Activated naive CD4-positive, alpha-beta T cell treated with anti-CD3 and anti-CD28 coated beads, Interleukin-2, amount 50 U/mL, for 24 hours (primary cell): ENCODE measurements at regions not wholly inside any gene's neighbourhood (a gene's known extent, or its start where the extent isn't known, plus 50 kb on each side); places are given as distances from the start of the nearest gene placed in this dataset.

ENCODE experiments used
- H3K27ac Mint-ChIP-seq: one replicate; pipeline ENCODE4 v1.8.0; 2021; ENCODE audit warnings: mild to moderate bottlenecking, mixed read lengths
- H3K27me3 Mint-ChIP-seq: one replicate; pipeline ENCODE4 v1.8.0; 2021; ENCODE audit warnings: mixed read lengths
- H3K36me3 Mint-ChIP-seq: one replicate; pipeline ENCODE4 v1.8.0; 2021; ENCODE audit warnings: mixed read lengths
- H3K4me1 Mint-ChIP-seq: one replicate; pipeline ENCODE4 v1.8.0; 2021; ENCODE audit warnings: mixed read lengths
- H3K4me3 Mint-ChIP-seq: one replicate; pipeline ENCODE4 v1.8.0; 2021; ENCODE audit warnings: mild to moderate bottlenecking, mixed read lengths
- H3K9me3 Mint-ChIP-seq: one replicate; pipeline ENCODE4 v1.8.0; 2021; ENCODE audit warnings: mixed read lengths

GRCh38 chrX:82208975-82209374, 1007.1 kb downstream of the SH3BGRL start:
- Mint-ChIP-seq H3K4me3 (no peak overlapping the region), H3K27ac (no peak overlapping the region), H3K36me3 (no peaks in the 10 kb centered on the region), H3K27me3 (no peaks in the 10 kb centered on the region), H3K4me1 (no peaks in the 10 kb centered on the region), H3K9me3 (no peaks in the 10 kb centered on the region)

GRCh38 chrX:82218361-82218760, 1016.5 kb downstream of the SH3BGRL start:
- Mint-ChIP-seq H3K36me3 (no peaks in the 10 kb centered on the region), H3K9me3 (no peaks in the 10 kb centered on the region), H3K27ac (no peak overlapping the region), H3K4me1 (no peaks in the 10 kb centered on the region), H3K4me3 (no peak overlapping the region), H3K27me3 (no peaks in the 10 kb centered on the region)

- Mint-ChIP-seq H3K4me3 (no peak overlapping the region), H3K27me3 (no peaks in the 10 kb centered on the region)
Observed at GRCh38 chrX:82219129-82219528, 1017.2 kb downstream of the SH3BGRL start.

GRCh38 chrX:82224961-82225360, 1023.1 kb downstream of the SH3BGRL start:
- Mint-ChIP-seq H3K9me3 (no peaks in the 10 kb centered on the region), H3K36me3 (no peaks in the 10 kb centered on the region), H3K27ac (no peak overlapping the region), H3K4me1 (no peaks in the 10 kb centered on the region), H3K4me3 (no peak overlapping the region), H3K27me3 (no peaks in the 10 kb centered on the region)

More at GRCh38 chrX:82219129-82219528, 1017.2 kb downstream of the SH3BGRL start:
- Mint-ChIP-seq H3K27ac (no peak overlapping the region), H3K9me3 (no peaks in the 10 kb centered on the region), H3K36me3 (no peaks in the 10 kb centered on the region), H3K4me1 (no peaks in the 10 kb centered on the region)

GRCh38 chrX:82230013-82230412, 1028.1 kb downstream of the SH3BGRL start:
- Mint-ChIP-seq H3K36me3 (no peaks in the 10 kb centered on the region), H3K27ac (no peak overlapping the region), H3K9me3 (peaks cover 7% of the 10 kb centered on the region), H3K27me3 (no peaks in the 10 kb centered on the region), H3K4me3 (no peak overlapping the region), H3K4me1 (no peaks in the 10 kb centered on the region)

- no peaks in the 10 kb centered on the region for H3K27me3 Mint-ChIP-seq
Observed at GRCh38 chrX:82232679-82233078, 1030.8 kb downstream of the SH3BGRL start.

GRCh38 chrX:82237328-82237727, 1035.4 kb downstream of the SH3BGRL start:
- H3K9me3 Mint-ChIP-seq: peaks cover 12% of the 10 kb centered on the region
- no peak overlapping the region for H3K27ac Mint-ChIP-seq
- H3K4me3 Mint-ChIP-seq: no peak overlapping the region
- H3K27me3 Mint-ChIP-seq: no peaks in the 10 kb centered on the region
- H3K4me1 Mint-ChIP-seq: no peaks in the 10 kb centered on the region
- no peaks in the 10 kb centered on the region for H3K36me3 Mint-ChIP-seq

More at GRCh38 chrX:82232679-82233078, 1030.8 kb downstream of the SH3BGRL start:
- no peak overlapping the region for H3K4me3 Mint-ChIP-seq
- no peak overlapping the region for H3K27ac Mint-ChIP-seq
- peaks cover 7% of the 10 kb centered on the region for H3K9me3 Mint-ChIP-seq
- no peaks in the 10 kb centered on the region for H3K36me3 Mint-ChIP-seq
- H3K4me1 Mint-ChIP-seq: no peaks in the 10 kb centered on the region
